SK-N-SH (cell line): ENCODE measurements at regions not wholly inside any gene's neighbourhood (a gene's known extent, or its start where the extent isn't known, plus 50 kb on each side); places are given as distances from the start of the nearest gene placed in this dataset.

ENCODE experiments used
- CTCF ChIA-PET: fragments of 300-600, 350-600 bp; formaldehyde crosslinking; extraction: SDS; loops from one replicate; lab custom pipeline; 2021; lab: Yijun Ruan, JAX
- POLR2A ChIA-PET: fragments of 350-600 bp; sonication (Branson Sonifier 250); formaldehyde crosslinking; extraction: SDS; loops from one replicate; lab custom pipeline; 2020; ENCODE audit warnings: antibody characterized with exemption, inconsistent platforms; lab: Yijun Ruan, JAX
- DNase-seq: peaks from one replicate; pipeline ENCODE4 v3.0.0; 2012
- H2AFZ ChIP-seq: fragments of 200-600 bp; sonication (generic); 2 replicates; pipeline ENCODE4 v1.8.1; 2016; ENCODE audit warnings: antibody characterized with exemption, mild to moderate bottlenecking, low read depth
- H3F3A ChIP-seq: fragments of 200-600 bp; sonication (generic); replicated peaks from 2 replicates; pipeline ENCODE3; 2016; ENCODE audit warnings: antibody characterized with exemption, mild to moderate bottlenecking; ENCODE audit not compliant: insufficient read depth
- H3K27ac ChIP-seq, 2 experiments: fragments of 200-500 bp in 1 of 2; fragments of 200-600 bp in 1 of 2; sonication (Bioruptor generic) in 1 of 2; sonication (generic), shearing (Covaris generic) in 1 of 2; 2 replicates each; pipeline versions ENCODE4 v1.5.1 to v1.6.1; 2014 to 2016; ENCODE audit warnings: low read depth in 2 of 2, inconsistent platforms in 1 of 2, low read length in 1 of 2, mild to moderate bottlenecking in 1 of 2, mixed read lengths in 1 of 2
- H3K27me3 ChIP-seq: fragments of 200-600 bp; sonication (generic), shearing (Covaris generic); 2 replicates; pipeline ENCODE4 v1.6.1; 2016; ENCODE audit warnings: mixed run types; ENCODE audit not compliant: insufficient read depth
- H3K36me3 ChIP-seq, 2 experiments: fragments of 200-500 bp in 1 of 2; fragments of 200-600 bp in 1 of 2; sonication (Bioruptor generic) in 1 of 2; sonication (generic) in 1 of 2; replicated peaks in 1 of 2; 2 replicates each; pipeline versions ENCODE3 to v1.5.1; 2014 to 2016; ENCODE audit warnings: low read length in 1 of 2, mild to moderate bottlenecking in 1 of 2; ENCODE audit not compliant: insufficient read depth in 2 of 2, control insufficient read depth in 1 of 2
- H3K4me1 ChIP-seq, 2 experiments: fragments of 200-500 bp in 1 of 2; fragments of 200-600 bp in 1 of 2; sonication (Bioruptor generic) in 1 of 2; sonication (generic), shearing (Covaris generic) in 1 of 2; 2 replicates each; pipeline versions ENCODE4 v1.5.1 to v1.6.1; 2014 to 2016; ENCODE audit warnings: low read depth in 1 of 2, low read length in 1 of 2, mixed run types in 1 of 2; ENCODE audit not compliant: insufficient read depth in 2 of 2, control insufficient read depth in 1 of 2
- H3K4me2 ChIP-seq: fragments of 200-600 bp; sonication (generic), shearing (Covaris generic); 2 replicates; pipeline ENCODE4 v1.6.1; 2017; ENCODE audit warnings: mixed run types
- H3K4me3 ChIP-seq, 2 experiments: fragments of 200-500 bp in 1 of 2; fragments of 200-600 bp in 1 of 2; sonication (Bioruptor generic) in 1 of 2; sonication (generic), shearing (Covaris generic) in 1 of 2; 2 replicates each; pipeline versions ENCODE4 v1.5.1 to v1.8.1; 2014 to 2016; ENCODE audit warnings: low read depth in 2 of 2, inconsistent platforms in 1 of 2, low read length in 1 of 2, mild to moderate bottlenecking in 1 of 2, mixed read lengths in 1 of 2, moderate library complexity in 1 of 2
- H3K79me2 ChIP-seq: fragments of 200-600 bp; sonication (generic); 2 replicates; pipeline ENCODE4 v1.8.1; 2017; ENCODE audit warnings: mild to moderate bottlenecking; ENCODE audit not compliant: insufficient read depth
- H3K9ac ChIP-seq: fragments of 200-600 bp; sonication (generic); 2 replicates; pipeline ENCODE4 v1.6.1; 2017; ENCODE audit warnings: mixed run types
- H3K9me2 ChIP-seq: fragments of 200-600 bp; sonication (generic); 2 replicates; pipeline ENCODE4 v1.6.1; 2017; ENCODE audit warnings: mixed run types
- H3K9me3 ChIP-seq: fragments of 200-600 bp; sonication (generic); 2 replicates; pipeline ENCODE4 v1.6.1; 2017; ENCODE audit warnings: mixed run types, mild to moderate bottlenecking, moderate library complexity
- H4K20me1 ChIP-seq: fragments of 200-600 bp; sonication (generic); 2 replicates; pipeline ENCODE4 v1.6.1; 2017; ENCODE audit warnings: mild to moderate bottlenecking, mixed run types; ENCODE audit not compliant: insufficient read depth
- CHD2 ChIP-seq: fragments of 150-350 bp; IDR thresholded peaks from 2 replicates; pipeline ENCODE4 v1.6.1; 2018; ENCODE audit warnings: low read length; ENCODE audit not compliant: partially characterized antibody
- CTCF ChIP-seq: fragments of 200-600 bp; sonication (generic); IDR thresholded peaks from 2 replicates; pipeline ENCODE4 v1.6.1; 2017; ENCODE audit warnings: antibody characterized with exemption, mild to moderate bottlenecking, moderate library complexity
- EZH2phosphoT487 ChIP-seq: fragments of 200-600 bp; sonication (generic); IDR thresholded peaks from 2 replicates; pipeline ENCODE4 v1.6.1; 2017; ENCODE audit warnings: low read depth, mixed run types, mild to moderate bottlenecking, antibody characterized with exemption, moderate library complexity, borderline replicate concordance
- FOXJ3 ChIP-seq: sonication (generic); formaldehyde crosslinking; IDR thresholded peaks from 2 replicates; pipeline ENCODE4 v1.5.1; 2020; ENCODE audit warnings: mild to moderate bottlenecking, missing genetic modification reagents
- GABPA ChIP-seq: IDR thresholded peaks from 2 replicates; pipeline ENCODE4 v1.4.0; 2012; ENCODE audit warnings: low read depth, mild to moderate bottlenecking
- GATA2 ChIP-seq: sonication (generic); formaldehyde crosslinking; IDR thresholded peaks from 2 replicates; pipeline ENCODE4 v1.5.0; 2020; ENCODE audit warnings: mild to moderate bottlenecking, missing genetic modification reagents
- IRF3 ChIP-seq: fragments of 150-350 bp; IDR thresholded peaks from 2 replicates; pipeline ENCODE4 v1.6.1; 2016; ENCODE audit warnings: mild to moderate bottlenecking, low read depth, low read length
- JUND ChIP-seq: IDR thresholded peaks from 2 replicates; pipeline ENCODE4 v1.4.0; 2012
- MEF2A ChIP-seq: IDR thresholded peaks from 2 replicates; pipeline ENCODE4 v1.4.0; 2012; ENCODE audit warnings: low read depth, borderline replicate concordance
- MXI1 ChIP-seq: IDR thresholded peaks from 2 replicates; pipeline ENCODE4 v1.6.1; 2012; ENCODE audit warnings: mild to moderate bottlenecking, low read depth, low read length, improper control_type of control experiment
- NRF1 ChIP-seq: IDR thresholded peaks from 2 replicates; pipeline ENCODE4 v1.6.1; 2012; ENCODE audit warnings: low read depth, mild to moderate bottlenecking, low read length
- PBX3 ChIP-seq: IDR thresholded peaks from 2 replicates; pipeline ENCODE4; 2012
- POLR2AphosphoS5 ChIP-seq: IDR thresholded peaks from 2 replicates; pipeline ENCODE4 v1.6.1; 2012; ENCODE audit warnings: low read depth, low read length
- RAD21 ChIP-seq: IDR thresholded peaks from 2 replicates; pipeline ENCODE4 v1.6.1; 2012; ENCODE audit warnings: mild to moderate bottlenecking, low read length
- RFX5 ChIP-seq: IDR thresholded peaks from 2 replicates; pipeline ENCODE4 v1.6.1; 2012; ENCODE audit warnings: mild to moderate bottlenecking, improper control_type of control experiment, low read length
- SIN3A ChIP-seq: IDR thresholded peaks from 2 replicates; pipeline ENCODE4 v1.6.1; 2012; ENCODE audit warnings: low read depth, mild to moderate bottlenecking, low read length, moderate library complexity, borderline replicate concordance
- SMC3 ChIP-seq: IDR thresholded peaks from 2 replicates; pipeline ENCODE4 v1.6.1; 2012; ENCODE audit warnings: low read depth, low read length, improper control_type of control experiment
- TEAD4 ChIP-seq: IDR thresholded peaks from 2 replicates; pipeline ENCODE4 v1.4.0; 2012; ENCODE audit warnings: mild to moderate bottlenecking, borderline replicate concordance; ENCODE audit not compliant: insufficient read depth
- USF1 ChIP-seq: IDR thresholded peaks from 2 replicates; pipeline ENCODE4 v1.4.0; 2012; ENCODE audit warnings: low read depth, borderline replicate concordance
- YY1 ChIP-seq: IDR thresholded peaks from 2 replicates; pipeline ENCODE4 v1.4.0; 2012; ENCODE audit warnings: low read depth, mild to moderate bottlenecking
- ZBTB33 ChIP-seq: IDR thresholded peaks from 2 replicates; pipeline ENCODE4 v1.4.0; 2012; ENCODE audit warnings: low read depth, borderline replicate concordance
- WGBS: methylation state at CpG from one replicate; pipeline ENCODE4 v1.1.6; 2017; ENCODE audit warnings: low lambda C conversion rate; 5-methylcytosine and 5-hydroxymethylcytosine counted together

GRCh38 chr2:67219651-67220050, 177.5 kb upstream of the ETAA1 start:
- Histone ChIP-seq H3F3A (no peaks in the 10 kb centered on the region), H3K36me3 (no peaks in the 10 kb centered on the region), H3K9me3 (no peaks in the 10 kb centered on the region), H3K27ac (peak overlapping the region in 1 of 2 experiments; percentile 47; a peak in 2 of 4 replicates), H3K27me3 (no peaks in the 10 kb centered on the region)
- POLR2A ChIA-PET, result no interaction called here
- no peak for TF ChIP-seq MXI1
- no peak for TF ChIP-seq TEAD4
- no peak for TF ChIP-seq GABPA
- TF ChIP-seq POLR2AphosphoS5, result no peak
- no peak for TF ChIP-seq IRF3
- no peak for TF ChIP-seq FOXJ3 (CRISPR knock-in tag)
- TF ChIP-seq SIN3A, result no peak
- TF ChIP-seq GATA2 (CRISPR knock-in tag), result no peak
- TF ChIP-seq USF1, result no peak
- TF ChIP-seq EZH2phosphoT487, result no peak
- no peak for TF ChIP-seq NRF1
- no peak for TF ChIP-seq JUND
- no peak for TF ChIP-seq RFX5
- TF ChIP-seq SMC3, result no peak
- no peak for TF ChIP-seq RAD21
- TF ChIP-seq YY1, result no peak
- TF ChIP-seq, all 33 proteins: peak for 0
- Histone ChIP-seq H2AFZ (no peak overlapping the region), H3K4me3 (no peak overlapping the region), H3K4me1 (peaks cover 0 to 14% of the 10 kb centered on the region in 2 experiments; a peak in 2 of 4 replicates), H4K20me1 (no peaks in the 10 kb centered on the region), H3K79me2 (no peaks in the 10 kb centered on the region), H3K9me2 (no peaks in the 10 kb centered on the region), H3K9ac (no peak overlapping the region), H3K4me2 (no peak overlapping the region)
- CTCF ChIA-PET, result interaction anchor here (1.7 kb wide), 1 partner anchor 791 kb away, joined by 4 read pairs; no protein-coding TSS in a partner anchor
- no peak for DNase-seq
- 53% methylated on average over 5 of the region's 5 CpGs for WGBS

GRCh38 chr2:67221266-67221665, 175.9 kb upstream of the ETAA1 start:
- POLR2A ChIA-PET, result no interaction called here
- WGBS, result 87% methylated on average over 4 of the region's 4 CpGs
- H3K4me3 ChIP-seq, result no peak overlapping the region
- H2AFZ ChIP-seq, result no peak overlapping the region
- H3K9me2 ChIP-seq, result no peaks in the 10 kb centered on the region
- no peaks in the 10 kb centered on the region for H3K79me2 ChIP-seq
- H3K27ac ChIP-seq, result no peak overlapping the region
- no peaks in the 10 kb centered on the region for H3K9me3 ChIP-seq
- no peaks in the 10 kb centered on the region for H3K27me3 ChIP-seq
- peaks cover 0 to 8% of the 10 kb centered on the region in 2 experiments; a peak in 2 of 4 replicates for H3K4me1 ChIP-seq
- CTCF ChIA-PET, result interaction anchor here (1.0 kb wide), 2 partner anchors 10 to 811 kb away, joined by 4 read pairs; no protein-coding TSS in a partner anchor
- no peaks in the 10 kb centered on the region for H3F3A ChIP-seq
- H3K4me2 ChIP-seq, result no peak overlapping the region
- DNase-seq, result no peak
- no peaks in the 10 kb centered on the region for H4K20me1 ChIP-seq
- H3K9ac ChIP-seq, result no peak overlapping the region
- H3K36me3 ChIP-seq, result no peaks in the 10 kb centered on the region
- no peak for TF ChIP-seq EZH2phosphoT487
- no peak for TF ChIP-seq CTCF
- TF ChIP-seq SIN3A, result no peak
- no peak for TF ChIP-seq GATA2 (CRISPR knock-in tag)
- no peak for TF ChIP-seq CHD2
- TF ChIP-seq PBX3, result no peak
- TF ChIP-seq USF1, result no peak
- no peak for TF ChIP-seq MEF2A
- no peak for TF ChIP-seq ZBTB33
- no peak for TF ChIP-seq FOXJ3 (CRISPR knock-in tag)
